Mesenchymal stem cell (in vitro differentiated cells and primary cell): ENCODE measurements at regions not wholly inside any gene's neighbourhood (a gene's known extent, or its start where the extent isn't known, plus 50 kb on each side); places are given as distances from the start of the nearest gene placed in this dataset.

Source experiments
- DNase-seq: peaks from one replicate; pipeline ENCODE4 v3.0.0-alpha.2; 2013
- H2AFZ ChIP-seq: one replicate; pipeline ENCODE4 v1.6.1; 2013; ENCODE audit warnings: low read depth, mild to moderate bottlenecking, control low read depth, inconsistent platforms, low read length, moderate library complexity
- H2AK5ac ChIP-seq: 2 replicates; pipeline ENCODE4 v1.6.1; 2013; ENCODE audit warnings: low read length, moderate library complexity, mild to moderate bottlenecking, inconsistent platforms; ENCODE audit not compliant: severe bottlenecking
- H2BK120ac ChIP-seq: one replicate; pipeline ENCODE4 v1.6.1; 2013; ENCODE audit warnings: low read depth, mild to moderate bottlenecking, inconsistent platforms, low read length, moderate library complexity
- H2BK12ac ChIP-seq, 2 experiments: one replicate each; pipeline ENCODE4 v1.6.1; 2013; ENCODE audit warnings: inconsistent platforms in 2 of 2, low read length in 2 of 2, mild to moderate bottlenecking in 2 of 2, moderate library complexity in 2 of 2, control low read depth in 1 of 2
- H2BK15ac ChIP-seq: one replicate; pipeline ENCODE4 v1.6.1; 2013; ENCODE audit warnings: mild to moderate bottlenecking, low read depth, inconsistent platforms; ENCODE audit not compliant: poor library complexity, severe bottlenecking
- H2BK5ac ChIP-seq: 2 replicates; pipeline ENCODE4 v1.6.1; 2013; ENCODE audit warnings: low read depth, mild to moderate bottlenecking, low read length, control low read depth, inconsistent platforms; ENCODE audit not compliant: poor library complexity, severe bottlenecking
- H3K14ac ChIP-seq, 2 experiments: one replicate each; pipeline ENCODE4 v1.6.1; 2013; ENCODE audit warnings: inconsistent platforms in 2 of 2, low read length in 2 of 2, control low read depth in 1 of 2, mild to moderate bottlenecking in 1 of 2, moderate library complexity in 1 of 2
- H3K18ac ChIP-seq, 2 experiments: one replicate each; pipeline ENCODE4 v1.6.1; 2013; ENCODE audit warnings: inconsistent platforms in 2 of 2, low read length in 2 of 2, control low read depth in 1 of 2, low read depth in 1 of 2, mild to moderate bottlenecking in 1 of 2
- H3K23ac ChIP-seq, 2 experiments: one replicate each; pipeline ENCODE4 v1.6.1; 2013; ENCODE audit warnings: inconsistent platforms in 2 of 2, low read length in 2 of 2, mild to moderate bottlenecking in 2 of 2, moderate library complexity in 2 of 2, control low read depth in 1 of 2
- H3K27ac ChIP-seq: 2 replicates; pipeline ENCODE4 v1.5.1; 2013; ENCODE audit warnings: mild to moderate bottlenecking, moderate library complexity, low read length, control low read depth, inconsistent platforms; ENCODE audit not compliant: poor library complexity, severe bottlenecking
- H3K27me3 ChIP-seq, 2 experiments: 2 replicates each; pipeline versions ENCODE4 v1.6.1 to v1.7.0; 2013; ENCODE audit warnings: low read length in 2 of 2, mild to moderate bottlenecking in 2 of 2, moderate library complexity in 2 of 2, control low read depth in 1 of 2, inconsistent platforms in 1 of 2; ENCODE audit not compliant: control insufficient read depth in 1 of 2, insufficient read depth in 1 of 2
- H3K36me3 ChIP-seq, 2 experiments: 2 replicates each; pipeline versions ENCODE4 v1.6.1 to v1.7.0; 2013; ENCODE audit warnings: low read length in 2 of 2, control low read depth in 1 of 2, inconsistent platforms in 1 of 2, low read depth in 1 of 2, mild to moderate bottlenecking in 1 of 2; ENCODE audit not compliant: insufficient read depth in 2 of 2, control insufficient read depth in 1 of 2
- H3K4ac ChIP-seq, 2 experiments: one replicate each; pipeline ENCODE4 v1.6.1; 2013; ENCODE audit warnings: inconsistent platforms in 2 of 2, low read length in 2 of 2, mild to moderate bottlenecking in 2 of 2, moderate library complexity in 2 of 2, control low read depth in 1 of 2, low read depth in 1 of 2
- H3K4me1 ChIP-seq: 2 replicates; pipeline ENCODE4 v1.6.1; 2013; ENCODE audit warnings: low read depth, low read length, control low read depth; ENCODE audit not compliant: control insufficient read depth, insufficient read depth
- H3K4me2 ChIP-seq: 2 replicates; pipeline ENCODE4 v1.6.1; 2013; ENCODE audit warnings: low read length, mild to moderate bottlenecking, inconsistent platforms; ENCODE audit not compliant: poor library complexity, severe bottlenecking
- H3K4me3 ChIP-seq, 2 experiments: 2 replicates each; pipeline versions ENCODE4 v1.5.1 to v1.7.0; 2013; ENCODE audit warnings: low read length in 2 of 2, mild to moderate bottlenecking in 2 of 2, control low read depth in 1 of 2, low read depth in 1 of 2; ENCODE audit not compliant: insufficient read depth in 1 of 2
- H3K79me1 ChIP-seq: replicated peaks from 2 replicates; pipeline ENCODE4 v1.6.1; 2013; ENCODE audit warnings: mild to moderate bottlenecking, control low read depth, low read length, inconsistent platforms; ENCODE audit not compliant: poor library complexity, severe bottlenecking
- H3K9ac ChIP-seq: 2 replicates; pipeline ENCODE4 v1.7.0; 2013; ENCODE audit warnings: mild to moderate bottlenecking, low read length, moderate library complexity
- H3K9me3 ChIP-seq: 2 replicates; pipeline ENCODE4 v1.7.0; 2013; ENCODE audit warnings: mild to moderate bottlenecking, low read length; ENCODE audit not compliant: control insufficient read depth
- H4K8ac ChIP-seq: one replicate; pipeline ENCODE4 v1.6.1; 2013; ENCODE audit warnings: inconsistent platforms, mild to moderate bottlenecking, low read length, moderate library complexity
- H4K91ac ChIP-seq: one replicate; pipeline ENCODE4 v1.6.1; 2013; ENCODE audit warnings: mild to moderate bottlenecking, low read length, inconsistent platforms
- WGBS: methylation state at CpG from one replicate; pipeline ENCODE4 v1.1.7; 2013; ENCODE audit warnings: mixed read lengths; 5-methylcytosine and 5-hydroxymethylcytosine counted together

- H3K79me1 ChIP-seq, result no peaks in the 10 kb centered on the region
- H3K9ac ChIP-seq, result no peak overlapping the region
- no peak overlapping the region for H2AFZ ChIP-seq
- no peak for DNase-seq
- H4K8ac ChIP-seq, result no peak overlapping the region
- H2BK12ac ChIP-seq, result no peak overlapping the region
- no peaks in the 10 kb centered on the region for H3K27me3 ChIP-seq
- H3K4me2 ChIP-seq, result no peak overlapping the region
- H3K23ac ChIP-seq, result no peak overlapping the region
- no peak overlapping the region for H2BK120ac ChIP-seq
- H2BK5ac ChIP-seq, result no peak overlapping the region
- H3K18ac ChIP-seq, result no peak overlapping the region
- no peak overlapping the region for H4K91ac ChIP-seq
- H2AK5ac ChIP-seq, result no peak overlapping the region
- no peak overlapping the region for H2BK15ac ChIP-seq
- H3K4me3 ChIP-seq, result no peak overlapping the region
- no peak overlapping the region for H3K27ac ChIP-seq
- H3K4me1 ChIP-seq, result no peaks in the 10 kb centered on the region
- no peak overlapping the region for H3K14ac ChIP-seq
- H3K4ac ChIP-seq, result no peak overlapping the region
- WGBS, result 67% methylated on average over 1 of the region's 2 CpGs
- no peaks in the 10 kb centered on the region for H3K9me3 ChIP-seq
- H3K36me3 ChIP-seq, result no peaks in the 10 kb centered on the region
Observed at GRCh38 chr5:2803751-2804150, 52.3 kb upstream of the IRX2 start.

- no peak overlapping the region for H3K23ac ChIP-seq
- no peak overlapping the region for H3K9ac ChIP-seq
- no peak overlapping the region for H4K8ac ChIP-seq
- no peak overlapping the region for H2BK12ac ChIP-seq
- H2BK120ac ChIP-seq, result no peak overlapping the region
- H2AFZ ChIP-seq, result no peak overlapping the region
- H3K4me2 ChIP-seq, result no peak overlapping the region
- no peak overlapping the region for H3K18ac ChIP-seq
- no peak overlapping the region for H2BK5ac ChIP-seq
- WGBS, result 78% methylated on average over 5 of the region's 10 CpGs
- H3K9me3 ChIP-seq, result no peaks in the 10 kb centered on the region
- H2BK15ac ChIP-seq, result no peak overlapping the region
- H3K14ac ChIP-seq, result no peak overlapping the region
- no peaks in the 10 kb centered on the region for H3K79me1 ChIP-seq
- no peaks in the 10 kb centered on the region for H3K36me3 ChIP-seq
- no peak overlapping the region for H4K91ac ChIP-seq
- no peaks in the 10 kb centered on the region for H3K4me1 ChIP-seq
- H3K4me3 ChIP-seq, result no peak overlapping the region
- H3K27me3 ChIP-seq, result no peaks in the 10 kb centered on the region
- H3K27ac ChIP-seq, result no peak overlapping the region
- DNase-seq, result no peak
- no peak overlapping the region for H2AK5ac ChIP-seq
- H3K4ac ChIP-seq, result no peak overlapping the region
Observed at GRCh38 chr5:2802693-2803365, 51.4 kb upstream of the IRX2 start.

GRCh38 chr5:2801577-2802525 is 50.4 kb upstream of the IRX2 start:
- Histone ChIP-seq H3K4me3 (no peak overlapping the region), H4K91ac (no peak overlapping the region), H3K36me3 (no peaks in the 10 kb centered on the region), H2AFZ (no peak overlapping the region), H2BK120ac (no peak overlapping the region), H3K27me3 (no peaks in the 10 kb centered on the region), H3K23ac (no peak overlapping the region), H2BK5ac (no peak overlapping the region), H2AK5ac (no peak overlapping the region), H3K14ac (no peak overlapping the region), H2BK15ac (no peak overlapping the region), H3K4me1 (no peaks in the 10 kb centered on the region), H3K4me2 (no peak overlapping the region), H3K79me1 (no peaks in the 10 kb centered on the region), H2BK12ac (no peak overlapping the region), H3K4ac (no peak overlapping the region), H3K9me3 (no peaks in the 10 kb centered on the region), H3K9ac (no peak overlapping the region), H4K8ac (no peak overlapping the region), H3K18ac (no peak overlapping the region), H3K27ac (no peak overlapping the region)
- WGBS, result 42% methylated on average over 16 of the region's 18 CpGs
- DNase-seq, result no peak
